ENCODE measurements at regions not wholly inside any gene's neighbourhood (a gene's known extent, or its start where the extent isn't known, plus 50 kb on each side); places are given as distances from the start of the nearest gene placed in this dataset.

DNA sequence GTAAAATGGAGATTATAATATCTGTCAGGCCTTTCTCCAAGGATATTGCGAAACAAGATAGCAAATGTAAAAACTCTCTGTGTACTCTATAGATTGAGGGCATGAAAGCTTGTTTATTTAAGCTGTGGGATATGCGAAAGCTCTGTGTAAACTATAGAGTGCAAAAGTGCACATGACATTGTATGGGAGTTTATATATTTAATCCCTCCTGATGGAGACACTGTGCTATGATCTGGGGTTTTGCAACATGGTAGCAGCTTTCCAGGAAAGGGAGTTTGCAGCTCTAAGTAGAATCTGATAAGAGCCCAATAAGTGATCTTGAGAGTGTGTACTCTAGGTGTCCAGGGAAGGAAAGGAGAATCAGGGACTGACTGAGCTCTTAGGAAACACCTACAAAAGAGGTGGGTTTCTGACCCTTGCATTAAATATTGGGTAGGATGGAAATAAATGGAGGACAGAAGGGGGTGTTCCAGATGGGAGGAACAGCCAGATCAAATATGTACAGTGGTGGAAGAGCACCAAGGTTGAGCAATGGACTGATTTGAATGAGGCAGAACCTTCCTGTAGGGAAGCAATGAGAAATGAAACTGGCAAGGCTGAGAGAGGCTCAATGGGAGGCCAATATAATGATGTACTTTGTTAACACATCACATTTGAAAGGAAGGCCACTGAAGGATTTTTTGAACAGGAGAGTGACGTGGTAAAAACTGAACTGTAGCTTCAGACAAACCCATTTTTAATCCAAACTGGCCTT is 450.1 kb downstream of the GJA1 start (continued):
- TF ChIP-seq NCOA2 (CRISPR knock-in tag; IDR thresholded peaks at IDR 0.05) (peak; percentile 84), BRCA1 (CRISPR knock-in tag; IDR thresholded peaks at IDR 0.05) (no peak), HDAC1 (CRISPR knock-in tag; IDR thresholded peaks at IDR 0.05) (0 out of 2 replicates have a peak, but pooled peaks have one; percentile 18), ZNF431 (CRISPR knock-in tag; IDR thresholded peaks at IDR 0.05; ENCODE audit: borderline replicate concordance, low read depth) (no peak), THYN1 (CRISPR knock-in tag; IDR thresholded peaks at IDR 0.05; ENCODE audit: borderline replicate concordance, low read depth) (no peak), SNAI1 (CRISPR knock-in tag; IDR thresholded peaks at IDR 0.05; ENCODE audit: borderline replicate concordance) (no peak), ZNF773 (CRISPR knock-in tag; IDR thresholded peaks at IDR 0.05; ENCODE audit: borderline replicate concordance) (no peak), GTF2F1 (IDR thresholded peaks at IDR 0.05; ENCODE audit: low read length) (no peak), DMAP1 (CRISPR knock-in tag; IDR thresholded peaks at IDR 0.05) (no peak), SATB2 (CRISPR knock-in tag; IDR thresholded peaks at IDR 0.05) (no peak), ZBTB3 (CRISPR knock-in tag; IDR thresholded peaks at IDR 0.05; ENCODE audit: borderline replicate concordance, low read depth) (no peak), ZFP82 (CRISPR knock-in tag; IDR thresholded peaks at IDR 0.05; ENCODE audit: borderline replicate concordance) (no peak)
- TF ChIP-seq, protein P1, sequence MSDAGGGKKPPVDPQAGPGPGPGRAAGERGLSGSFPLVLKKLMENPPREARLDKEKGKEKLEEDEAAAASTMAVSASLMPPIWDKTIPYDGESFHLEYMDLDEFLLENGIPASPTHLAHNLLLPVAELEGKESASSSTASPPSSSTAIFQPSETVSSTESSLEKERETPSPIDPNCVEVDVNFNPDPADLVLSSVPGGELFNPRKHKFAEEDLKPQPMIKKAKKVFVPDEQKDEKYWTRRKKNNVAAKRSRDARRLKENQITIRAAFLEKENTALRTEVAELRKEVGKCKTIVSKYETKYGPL (CRISPR knock-in tag; IDR thresholded peaks at IDR 0.05): no peak
- TF ChIP-seq, protein P2, sequence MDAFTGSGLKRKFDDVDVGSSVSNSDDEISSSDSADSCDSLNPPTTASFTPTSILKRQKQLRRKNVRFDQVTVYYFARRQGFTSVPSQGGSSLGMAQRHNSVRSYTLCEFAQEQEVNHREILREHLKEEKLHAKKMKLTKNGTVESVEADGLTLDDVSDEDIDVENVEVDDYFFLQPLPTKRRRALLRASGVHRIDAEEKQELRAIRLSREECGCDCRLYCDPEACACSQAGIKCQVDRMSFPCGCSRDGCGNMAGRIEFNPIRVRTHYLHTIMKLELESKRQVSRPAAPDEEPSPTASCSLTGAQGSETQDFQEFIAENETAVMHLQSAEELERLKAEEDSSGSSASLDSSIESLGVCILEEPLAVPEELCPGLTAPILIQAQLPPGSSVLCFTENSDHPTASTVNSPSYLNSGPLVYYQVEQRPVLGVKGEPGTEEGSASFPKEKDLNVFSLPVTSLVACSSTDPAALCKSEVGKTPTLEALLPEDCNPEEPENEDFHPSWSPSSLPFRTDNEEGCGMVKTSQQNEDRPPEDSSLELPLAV (CRISPR knock-in tag; conservative IDR thresholded peaks at IDR 0.05; ENCODE audit: low read depth): no peak
- TF ChIP-seq, protein P3, sequence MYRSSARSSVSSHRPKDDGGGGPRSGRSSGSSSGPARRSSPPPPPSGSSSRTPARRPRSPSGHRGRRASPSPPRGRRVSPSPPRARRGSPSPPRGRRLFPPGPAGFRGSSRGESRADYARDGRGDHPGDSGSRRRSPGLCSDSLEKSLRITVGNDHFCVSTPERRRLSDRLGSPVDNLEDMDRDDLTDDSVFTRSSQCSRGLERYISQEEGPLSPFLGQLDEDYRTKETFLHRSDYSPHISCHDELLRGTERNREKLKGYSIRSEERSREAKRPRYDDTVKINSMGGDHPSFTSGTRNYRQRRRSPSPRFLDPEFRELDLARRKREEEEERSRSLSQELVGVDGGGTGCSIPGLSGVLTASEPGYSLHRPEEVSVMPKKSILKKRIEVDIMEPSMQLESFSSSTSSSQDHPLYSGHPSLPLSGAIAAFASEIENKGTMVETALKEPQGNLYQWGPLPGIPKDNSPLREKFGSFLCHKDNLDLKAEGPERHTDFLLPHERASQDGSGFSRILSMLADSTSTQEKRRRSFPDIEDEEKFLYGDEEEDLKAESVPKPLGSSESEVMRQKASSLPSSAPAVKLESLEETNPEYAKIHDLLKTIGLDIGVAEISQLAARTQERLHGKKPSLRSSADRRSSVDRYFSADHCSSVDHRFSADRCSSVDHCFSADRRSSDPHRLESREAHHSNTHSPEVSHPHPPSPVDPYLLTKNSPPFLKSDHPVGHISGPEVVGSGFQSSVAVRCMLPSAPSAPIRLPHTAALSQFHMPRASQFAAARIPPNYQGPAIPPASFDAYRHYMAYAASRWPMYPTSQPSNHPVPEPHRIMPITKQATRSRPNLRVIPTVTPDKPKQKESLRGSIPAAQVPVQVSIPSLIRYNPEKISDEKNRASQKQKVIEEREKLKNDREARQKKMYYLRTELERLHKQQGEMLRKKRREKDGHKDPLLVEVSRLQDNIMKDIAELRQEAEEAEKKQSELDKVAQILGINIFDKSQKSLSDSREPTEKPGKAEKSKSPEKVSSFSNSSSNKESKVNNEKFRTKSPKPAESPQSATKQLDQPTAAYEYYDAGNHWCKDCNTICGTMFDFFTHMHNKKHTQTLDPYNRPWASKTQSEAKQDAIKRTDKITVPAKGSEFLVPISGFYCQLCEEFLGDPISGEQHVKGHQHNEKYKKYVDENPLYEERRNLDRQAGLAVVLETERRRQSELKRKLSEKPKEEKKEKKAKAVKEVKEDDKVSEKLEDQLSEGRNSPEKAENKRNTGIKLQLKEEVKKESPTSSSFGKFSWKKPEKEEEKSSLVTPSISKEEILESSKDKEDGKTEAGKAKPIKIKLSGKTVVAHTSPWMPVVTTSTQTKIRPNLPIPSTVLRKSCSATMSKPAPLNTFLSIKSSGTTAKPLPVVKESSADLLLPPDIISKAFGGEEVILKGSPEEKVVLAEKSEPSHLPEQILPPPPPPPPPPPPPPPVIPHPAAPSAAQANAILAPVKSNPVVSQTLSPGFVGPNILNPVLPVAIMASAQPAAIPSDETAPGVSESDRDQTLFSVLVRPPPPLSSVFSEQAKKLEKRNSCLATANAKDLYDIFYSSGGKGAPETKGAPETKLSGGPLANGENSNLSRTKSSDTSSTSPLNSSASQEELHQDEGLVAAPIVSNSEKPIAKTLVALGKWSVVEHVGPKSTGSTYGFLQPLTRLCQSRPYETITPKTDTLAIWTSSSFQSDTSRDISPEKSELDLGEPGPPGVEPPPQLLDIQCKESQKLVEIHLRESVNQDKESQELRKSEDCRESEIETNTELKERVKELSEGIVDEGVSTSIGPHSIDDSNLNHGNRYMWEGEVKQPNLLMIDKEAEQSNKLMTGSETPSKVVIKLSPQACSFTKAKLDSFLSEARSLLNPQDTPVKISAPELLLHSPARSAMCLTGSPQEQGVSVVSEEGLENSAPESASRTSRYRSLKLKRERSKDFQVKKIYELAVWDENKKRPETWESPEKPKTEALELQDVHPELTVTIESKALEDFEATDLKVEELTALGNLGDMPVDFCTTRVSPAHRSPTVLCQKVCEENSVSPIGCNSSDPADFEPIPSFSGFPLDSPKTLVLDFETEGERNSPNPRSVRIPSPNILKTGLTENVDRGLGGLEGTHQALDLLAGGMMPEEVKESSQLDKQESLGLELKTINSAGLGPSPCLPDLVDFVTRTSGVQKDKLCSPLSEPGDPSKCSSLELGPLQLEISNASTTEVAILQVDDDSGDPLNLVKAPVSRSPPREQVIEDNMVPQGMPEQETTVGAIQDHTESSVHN (CRISPR knock-in tag; IDR thresholded peaks at IDR 0.05): no peak
- TF ChIP-seq, protein P4, sequence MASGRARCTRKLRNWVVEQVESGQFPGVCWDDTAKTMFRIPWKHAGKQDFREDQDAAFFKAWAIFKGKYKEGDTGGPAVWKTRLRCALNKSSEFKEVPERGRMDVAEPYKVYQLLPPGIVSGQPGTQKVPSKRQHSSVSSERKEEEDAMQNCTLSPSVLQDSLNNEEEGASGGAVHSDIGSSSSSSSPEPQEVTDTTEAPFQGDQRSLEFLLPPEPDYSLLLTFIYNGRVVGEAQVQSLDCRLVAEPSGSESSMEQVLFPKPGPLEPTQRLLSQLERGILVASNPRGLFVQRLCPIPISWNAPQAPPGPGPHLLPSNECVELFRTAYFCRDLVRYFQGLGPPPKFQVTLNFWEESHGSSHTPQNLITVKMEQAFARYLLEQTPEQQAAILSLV (CRISPR knock-in tag; IDR thresholded peaks at IDR 0.05; ENCODE audit: borderline replicate concordance): no peak
- TF ChIP-seq, protein P5, sequence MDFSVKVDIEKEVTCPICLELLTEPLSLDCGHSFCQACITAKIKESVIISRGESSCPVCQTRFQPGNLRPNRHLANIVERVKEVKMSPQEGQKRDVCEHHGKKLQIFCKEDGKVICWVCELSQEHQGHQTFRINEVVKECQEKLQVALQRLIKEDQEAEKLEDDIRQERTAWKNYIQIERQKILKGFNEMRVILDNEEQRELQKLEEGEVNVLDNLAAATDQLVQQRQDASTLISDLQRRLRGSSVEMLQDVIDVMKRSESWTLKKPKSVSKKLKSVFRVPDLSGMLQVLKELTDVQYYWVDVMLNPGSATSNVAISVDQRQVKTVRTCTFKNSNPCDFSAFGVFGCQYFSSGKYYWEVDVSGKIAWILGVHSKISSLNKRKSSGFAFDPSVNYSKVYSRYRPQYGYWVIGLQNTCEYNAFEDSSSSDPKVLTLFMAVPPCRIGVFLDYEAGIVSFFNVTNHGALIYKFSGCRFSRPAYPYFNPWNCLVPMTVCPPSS (IDR thresholded peaks at IDR 0.05): no peak
